ENCODE measurements at regions not wholly inside any gene's neighbourhood (a gene's known extent, or its start where the extent isn't known, plus 50 kb on each side); places are given as distances from the start of the nearest gene placed in this dataset.

DNA sequence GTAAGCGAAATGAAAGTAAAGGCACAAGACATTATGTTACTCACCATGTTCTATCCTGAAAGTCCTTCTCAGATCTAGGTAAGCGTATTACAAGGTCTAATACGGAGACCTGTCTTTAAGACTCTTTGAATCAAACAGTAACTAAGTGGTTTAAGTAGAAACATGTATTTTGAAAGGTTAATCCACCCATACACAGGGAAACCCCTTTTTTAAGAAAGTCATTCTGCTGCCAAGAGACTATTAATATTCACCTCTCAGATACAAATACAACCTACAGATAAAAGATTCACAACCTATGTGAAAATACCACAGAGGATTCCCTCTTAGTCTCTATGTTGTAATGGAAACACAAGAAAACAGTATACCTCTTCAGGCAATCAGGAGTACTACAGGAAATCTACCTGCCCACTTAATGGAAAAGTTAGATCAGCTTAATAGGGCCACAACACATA is 63.2 kb upstream of the TNIP3 start:
- DNase-seq (ENCODE audit: low read depth in 2 of 3, low spot score in 1 of 3): no peak

DNA sequence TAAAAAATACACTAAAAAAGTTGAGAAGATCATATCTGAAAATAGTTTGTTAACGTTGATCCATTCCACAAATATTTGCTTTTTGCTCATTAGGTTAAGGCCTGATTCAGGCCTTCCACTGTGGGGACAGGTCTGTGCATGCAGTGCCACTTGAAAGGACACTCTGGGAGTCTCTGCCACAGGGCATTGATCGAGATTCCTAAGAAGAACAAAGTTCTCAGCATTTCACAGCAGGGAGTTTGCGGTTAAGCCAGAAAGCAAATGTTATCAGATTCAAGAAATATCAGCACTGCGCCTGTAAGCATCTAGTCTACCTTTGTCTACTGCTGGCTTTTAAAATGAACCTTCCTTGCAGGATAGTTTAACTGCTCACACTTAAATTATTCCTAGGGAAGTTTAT is 62.2 kb upstream of the TNIP3 start:
- no peak for DNase-seq (ENCODE audit: low read depth in 2 of 3, low spot score in 1 of 3)

DNA sequence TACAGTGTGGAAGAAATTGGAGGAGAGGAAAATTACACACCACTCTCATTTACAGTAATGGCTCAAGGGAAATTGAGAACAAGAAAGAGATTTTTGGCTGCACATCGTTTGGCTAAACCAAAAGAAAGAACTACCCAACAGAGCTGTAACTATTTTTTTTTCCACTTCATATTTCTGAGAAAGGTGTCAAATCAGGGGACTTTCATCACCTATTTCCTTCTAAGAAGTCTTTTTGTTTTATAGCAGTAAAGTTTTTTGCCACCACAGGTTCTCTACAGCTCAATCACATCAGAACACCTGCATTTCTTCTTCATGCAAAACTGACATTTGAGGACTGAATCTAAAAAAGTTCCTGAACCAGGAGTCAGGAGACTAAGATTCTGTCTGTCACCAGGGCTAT is 57.5 kb upstream of the TNIP3 start:
- no peak for DNase-seq (ENCODE audit: low read depth in 2 of 3, low spot score in 1 of 3)

DNA sequence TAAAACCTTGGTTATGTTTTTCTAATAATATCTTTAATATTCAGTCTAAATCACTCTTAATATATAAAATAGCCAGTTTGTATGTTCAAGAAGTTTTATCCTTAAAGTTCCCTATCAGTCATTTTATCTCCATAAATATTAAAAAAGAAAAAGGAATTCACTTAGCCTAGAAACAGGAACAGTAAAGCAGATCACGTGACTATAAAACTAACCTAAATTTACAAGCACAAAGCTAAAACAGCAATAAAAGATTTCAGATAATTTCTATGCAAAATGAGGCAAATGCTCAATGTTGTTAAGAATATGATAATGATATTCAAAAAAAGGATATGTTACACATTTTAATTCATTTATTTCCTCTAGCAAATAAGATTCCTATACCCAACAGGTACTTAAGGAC is 57.1 kb upstream of the TNIP3 start:
- no peak for DNase-seq (ENCODE audit: low read depth in 2 of 3, low spot score in 1 of 3)

DNA sequence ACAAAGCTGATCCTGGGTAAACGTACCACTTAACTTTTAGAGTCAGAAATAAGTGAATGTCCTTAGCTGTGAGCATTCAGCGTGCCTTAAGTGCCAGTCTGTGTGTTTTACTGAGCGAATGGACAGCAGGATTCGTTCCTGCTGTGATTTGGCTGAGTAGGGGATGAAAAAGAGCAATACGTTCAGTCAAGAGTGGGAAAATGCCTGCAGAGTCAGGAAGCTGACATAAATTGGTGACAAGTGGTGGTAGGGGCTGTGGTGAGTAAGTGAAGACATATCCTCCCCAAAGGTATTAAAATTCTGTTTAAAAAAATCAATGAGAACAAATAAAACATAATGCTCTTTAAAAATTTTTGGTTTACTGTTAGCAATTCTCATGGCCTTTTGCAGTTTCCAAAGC is 56.6 kb upstream of the TNIP3 start:
- no peak for DNase-seq (ENCODE audit: low read depth in 2 of 3, low spot score in 1 of 3)

DNA sequence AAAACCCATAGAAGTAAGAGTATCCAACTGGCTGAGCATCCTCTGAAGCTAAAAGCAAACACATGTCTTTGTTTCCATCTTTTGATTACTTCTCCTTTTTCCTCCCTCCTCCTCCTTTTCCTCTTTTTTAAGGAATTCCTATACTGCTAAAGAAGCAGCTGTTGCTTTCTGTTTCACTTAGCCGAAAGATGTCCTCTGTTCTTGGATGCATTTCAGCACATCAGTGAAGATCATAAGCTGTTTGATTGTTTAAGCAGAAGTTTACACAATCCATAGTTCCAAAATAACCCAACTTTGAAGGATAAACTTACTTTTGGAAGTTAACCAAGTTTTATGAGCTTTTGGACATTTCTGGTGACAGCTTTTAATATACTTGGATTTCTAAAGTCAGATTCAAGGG is 55.1 kb upstream of the TNIP3 start:
- DNase-seq (ENCODE audit: low read depth in 2 of 3, low spot score in 1 of 3): no peak

DNA sequence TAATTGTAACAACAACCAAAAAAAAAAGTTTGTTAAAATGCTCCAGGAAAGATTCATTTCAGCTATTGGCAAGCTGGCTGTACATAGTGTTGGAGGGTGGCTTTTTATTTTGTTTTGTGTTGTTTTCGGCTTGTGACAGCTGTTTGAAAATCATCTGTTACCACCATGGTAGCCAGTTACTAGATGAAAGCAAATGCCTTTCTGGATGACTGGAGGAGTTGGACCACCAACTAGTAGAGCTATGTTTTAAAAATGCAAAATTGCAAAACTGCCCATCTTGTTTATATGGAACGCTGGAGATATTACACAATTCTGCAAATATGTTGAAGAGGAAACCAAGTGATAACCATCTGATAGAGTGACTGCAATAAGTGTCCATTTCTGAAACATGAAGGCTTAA is 53.2 kb upstream of the TNIP3 start:
- no peak for DNase-seq (ENCODE audit: low read depth in 2 of 3, low spot score in 1 of 3)

DNA sequence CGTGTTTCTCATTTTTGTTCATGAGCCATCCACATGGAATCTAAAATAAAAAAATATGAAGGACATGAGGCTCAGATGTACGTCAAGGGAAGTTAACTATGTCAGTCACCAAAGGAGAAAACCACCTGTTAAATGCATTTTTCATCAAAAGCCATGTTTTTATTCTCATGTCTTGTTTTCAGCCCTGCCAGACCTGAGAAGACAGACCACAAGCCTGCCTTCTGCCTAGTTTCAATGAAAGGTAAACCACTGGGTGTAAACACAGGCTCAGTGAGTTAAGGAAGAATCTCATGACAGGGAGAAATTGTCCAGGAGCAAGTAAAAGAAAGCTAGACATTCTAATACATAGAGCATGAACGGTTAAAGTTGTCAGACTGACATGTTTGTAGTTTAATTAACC is 52.3 kb upstream of the TNIP3 start:
- no peak for DNase-seq (ENCODE audit: low read depth in 2 of 3, low spot score in 1 of 3)

DNA sequence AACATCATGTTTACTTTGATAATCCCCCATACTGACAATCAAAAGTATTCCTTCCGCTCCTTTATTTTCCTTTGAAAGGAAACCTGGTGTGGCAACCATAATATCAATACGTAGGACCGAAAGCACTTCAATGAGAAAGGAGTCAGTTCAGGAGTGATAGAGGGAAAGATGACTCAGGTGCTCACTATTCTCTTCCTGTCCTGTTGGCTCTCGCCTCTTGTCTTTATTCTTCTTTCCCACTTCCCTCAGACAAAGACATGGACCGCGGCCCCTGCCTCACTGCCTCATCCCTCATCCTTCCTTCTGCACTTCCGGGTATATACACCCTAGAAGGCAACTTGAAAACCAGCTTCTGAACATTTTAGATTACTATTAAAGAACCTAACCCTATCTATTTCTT is 49.8 kb upstream of the TNIP3 start:
- DNase-seq (ENCODE audit: low read depth in 2 of 3, low spot score in 1 of 3): no peak

All from stimulated activated CD4-positive, alpha-beta T cell treated with anti-CD3 and anti-CD28 coated beads, Interleukin-12 subunit alpha, Interleukin-12 subunit beta, amount 100 ng/mL, for 48 hours (primary cell).